Small intestine (tissue), 7 donors: ENCODE measurements at regions not wholly inside any gene's neighbourhood (a gene's known extent, or its start where the extent isn't known, plus 50 kb on each side); places are given as distances from the start of the nearest gene placed in this dataset.
"Not testable (repeated sequence)": the region's sequence is repeated elsewhere in the genome, so short reads cannot be mapped to it uniquely, and the experiment has no call there.

ENCODE experiments used
- DNase-seq, 2 donors: peaks; one replicate each; pipeline versions ENCODE4 v3.0.0 to v3.0.0-alpha.2; 2013
- FAIRE-seq: peaks from 2 replicates; lab custom pipeline; 2012; peaks lifted over from hg19 to GRCh38; lab: Jason Lieb, UNC
- H3K27ac ChIP-seq, 3 donors: one replicate each; pipeline ENCODE4 v1.5.1; 2013; ENCODE audit warnings: low read length in 2 of 3, mild to moderate bottlenecking in 2 of 3, control low read depth in 1 of 3, inconsistent platforms in 1 of 3, low read depth in 1 of 3, moderate library complexity in 1 of 3
- H3K27me3 ChIP-seq, 3 donors: one replicate each; pipeline ENCODE4 v1.6.1; 2013; ENCODE audit warnings: low read length in 3 of 3, inconsistent platforms in 1 of 3; ENCODE audit not compliant: control insufficient read depth in 3 of 3, insufficient read depth in 3 of 3
- H3K36me3 ChIP-seq, 3 donors: one replicate each; pipeline ENCODE4 v1.6.1; 2013; ENCODE audit warnings: low read length in 3 of 3, inconsistent platforms in 1 of 3, low read depth in 1 of 3, mild to moderate bottlenecking in 1 of 3, moderate library complexity in 1 of 3; ENCODE audit not compliant: control insufficient read depth in 3 of 3, insufficient read depth in 2 of 3
- H3K4me1 ChIP-seq, 3 donors: one replicate each; pipeline ENCODE4 v1.6.1; 2013; ENCODE audit warnings: low read length in 2 of 3, inconsistent platforms in 1 of 3, low read depth in 1 of 3, mild to moderate bottlenecking in 1 of 3, moderate library complexity in 1 of 3; ENCODE audit not compliant: control insufficient read depth in 3 of 3, insufficient read depth in 2 of 3
- H3K4me3 ChIP-seq, 3 donors: one replicate each; pipeline ENCODE4 v1.5.1; 2013; ENCODE audit warnings: low read length in 3 of 3, control low read depth in 1 of 3, inconsistent platforms in 1 of 3, low read depth in 1 of 3, mild to moderate bottlenecking in 1 of 3, moderate library complexity in 1 of 3
- H3K9me3 ChIP-seq, 2 donors: one replicate each; pipeline ENCODE4 v1.6.1; 2013; ENCODE audit warnings: low read depth in 1 of 2, low read length in 1 of 2; ENCODE audit not compliant: control insufficient read depth in 2 of 2, insufficient read depth in 1 of 2
- WGBS, 3 donors: extraction: QIAGEN DNeasy Blood & Tissue Kit; methylation state at CpG; one replicate each; pipeline ENCODE4 v1.1.7; 2013; 5-methylcytosine and 5-hydroxymethylcytosine counted together
- donor health status: healthy with polysubstance abuse.
- donor health status: control.
- donor health status: control.
- donor health status: Bipolar disorder and iron deficiency.
- donor health status: healthy.

DNA sequence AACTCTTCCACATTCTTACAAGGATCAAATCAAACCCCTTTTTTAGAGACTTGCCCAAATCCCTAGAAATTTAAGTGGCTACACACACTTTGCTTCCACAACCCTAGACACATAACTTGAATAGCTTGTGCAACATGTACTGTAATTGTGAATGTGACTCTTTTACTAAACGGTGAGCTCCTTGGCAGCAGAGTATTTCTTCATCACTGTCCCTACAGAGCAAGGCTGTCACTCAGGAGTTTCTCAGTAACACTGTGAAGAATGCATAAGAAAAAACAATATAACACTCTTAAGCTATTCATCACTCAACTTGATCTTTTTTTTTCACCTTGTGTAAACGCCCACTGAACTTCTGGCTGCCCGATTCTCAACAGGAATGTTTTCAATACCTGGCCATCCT lies 53.8 kb upstream of the ADAMTS18 start:
- FAIRE-seq (no peak), DNase-seq (no peak)
- WGBS, 3 donors: 29 to 43% (median 34%) methylated on average over 3 of the region's 3 CpGs
- Histone ChIP-seq H3K9me3 (peaks cover 0 to 3% of the 10 kb centered on the region in 2 donors), H3K36me3 (no peaks in the 10 kb centered on the region), H3K4me1 (no peaks in the 10 kb centered on the region), H3K27ac (no peak overlapping the region), H3K4me3 (no peak overlapping the region), H3K27me3 (no peaks in the 10 kb centered on the region)

DNA sequence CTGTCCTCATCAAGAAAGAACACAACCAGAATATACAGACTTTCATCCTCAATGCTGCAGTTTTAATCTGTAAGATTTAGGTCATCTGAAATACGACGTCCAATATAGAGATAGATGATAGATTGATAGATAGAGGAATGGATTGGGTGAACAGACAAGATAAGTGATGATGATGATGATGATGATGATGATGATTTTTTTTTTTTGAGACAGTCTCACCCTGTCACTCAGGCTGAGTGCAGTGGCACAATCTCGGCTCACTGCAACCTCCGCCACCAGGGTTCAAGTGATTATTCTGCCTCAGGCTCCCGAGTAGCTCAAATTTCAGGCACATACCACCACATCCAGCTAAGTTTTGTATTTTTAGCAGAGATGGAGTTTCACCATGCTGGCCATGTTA lies 56.3 kb upstream of the ADAMTS18 start:
- Histone ChIP-seq H3K9me3 (peaks cover 0 to 3% of the 10 kb centered on the region in 2 donors), H3K27ac (no peak overlapping the region), H3K36me3 (no peaks in the 10 kb centered on the region), H3K4me3 (no peak overlapping the region), H3K27me3 (no peaks in the 10 kb centered on the region), H3K4me1 (no peaks in the 10 kb centered on the region)
- no peak for DNase-seq
- FAIRE-seq: no peak
- 80 to 93% (median 88%) methylated on average over 5 of the region's 5 CpGs for WGBS, 3 donors

DNA sequence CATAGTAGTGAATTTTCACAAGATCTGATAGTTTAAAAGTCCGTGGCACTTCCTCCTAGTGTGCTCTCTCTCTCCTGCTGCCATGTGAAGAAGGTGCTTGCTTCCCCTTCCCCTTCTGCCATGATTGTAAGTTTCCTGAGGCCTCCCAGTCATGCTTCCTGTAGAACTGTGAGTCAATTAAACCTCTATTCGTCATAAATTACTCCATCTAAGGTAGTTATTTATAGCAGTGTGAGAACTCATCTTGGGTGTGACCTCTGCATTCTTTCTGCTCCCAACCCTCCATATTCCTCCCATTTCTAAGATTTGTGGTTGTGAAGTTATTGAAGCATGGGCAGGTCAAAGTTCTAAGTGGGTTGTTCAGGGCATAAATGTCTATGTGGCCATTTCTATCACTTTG lies 62.1 kb upstream of the ADAMTS18 start:
- no peak overlapping the region for H3K27ac ChIP-seq
- FAIRE-seq (no peak), DNase-seq (no peak)
- 50 to 66% (median 58%) methylated on average over 2 of the region's 2 CpGs for WGBS, 3 donors
- H3K4me3 ChIP-seq: no peak overlapping the region
- no peaks in the 10 kb centered on the region for H3K4me1 ChIP-seq
- no peaks in the 10 kb centered on the region for H3K27me3 ChIP-seq
- H3K9me3 ChIP-seq: no peaks in the 10 kb centered on the region
- H3K36me3 ChIP-seq: no peaks in the 10 kb centered on the region

DNA sequence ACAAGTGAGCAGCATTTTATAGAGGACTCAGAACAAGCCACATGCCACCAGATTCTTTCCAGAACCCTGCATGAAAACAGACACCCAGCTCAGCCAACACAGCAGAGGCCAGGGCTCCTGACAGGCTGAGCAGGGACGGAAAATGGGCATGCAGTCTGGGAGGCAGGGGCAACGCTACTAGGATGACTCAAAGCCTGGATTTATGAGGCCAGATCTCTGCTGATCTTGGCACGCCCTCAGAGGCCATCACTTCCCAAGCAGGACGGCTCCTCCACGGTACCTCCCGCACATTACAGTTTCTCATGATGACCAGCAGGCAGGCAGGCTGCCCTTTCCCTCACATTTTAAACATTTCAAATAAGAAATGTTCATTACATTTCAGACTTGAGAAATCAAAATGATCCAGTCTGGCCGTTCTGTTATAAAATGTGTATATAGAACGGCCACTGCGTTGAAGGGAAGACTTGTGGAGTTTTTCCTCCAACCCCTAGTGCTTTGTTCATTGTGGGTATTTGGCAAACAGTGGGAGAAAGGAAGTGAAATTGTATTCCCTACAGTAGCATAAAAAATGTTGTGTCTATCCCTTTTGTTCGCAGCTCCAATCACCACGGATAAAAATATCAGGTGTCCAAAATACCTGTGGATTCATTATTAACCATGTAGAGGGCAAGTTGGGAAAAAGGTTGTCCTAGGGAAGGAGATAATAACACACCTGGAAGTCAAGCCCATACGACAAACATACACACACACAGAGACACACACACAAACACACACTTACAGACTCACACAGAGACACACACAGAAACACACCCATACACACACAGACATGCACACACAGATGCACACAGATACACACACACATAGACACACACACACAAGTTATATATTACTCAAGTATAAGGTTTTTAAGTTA lies 64.8 kb upstream of the ADAMTS18 start:
- DNase-seq: no peak
- H3K4me3 ChIP-seq: no peak overlapping the region
- H3K9me3 ChIP-seq: no peaks in the 10 kb centered on the region
- FAIRE-seq: no peak
- no peaks in the 10 kb centered on the region for H3K36me3 ChIP-seq
- H3K27me3 ChIP-seq: no peaks in the 10 kb centered on the region
- H3K4me1 ChIP-seq: no peaks in the 10 kb centered on the region
- 48 to 59% (median 49%) methylated on average over 12 of the region's 12 CpGs for WGBS, 3 donors
- no peak overlapping the region for H3K27ac ChIP-seq

DNA sequence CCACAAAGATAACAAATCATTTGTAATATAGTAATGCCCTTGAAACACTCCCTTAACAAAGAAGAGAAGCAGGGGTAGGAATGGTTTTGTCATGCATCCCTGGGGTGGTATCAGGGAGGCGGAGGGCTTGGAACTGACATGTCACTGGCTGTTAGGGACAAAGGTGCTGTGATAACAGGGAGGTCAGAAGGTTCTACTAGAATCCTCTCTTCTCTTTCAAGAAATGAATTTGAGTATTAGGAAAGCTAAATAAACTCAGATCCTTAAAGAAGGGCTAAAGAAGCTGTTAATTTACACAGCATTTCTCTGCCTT lies 65.4 kb upstream of the ADAMTS18 start:
- Histone ChIP-seq H3K27ac (no peak overlapping the region), H3K9me3 (no peaks in the 10 kb centered on the region), H3K4me3 (no peak overlapping the region), H3K36me3 (no peaks in the 10 kb centered on the region), H3K4me1 (no peaks in the 10 kb centered on the region), H3K27me3 (no peaks in the 10 kb centered on the region)
- FAIRE-seq: no peak
- WGBS, 3 donors: 80 to 83% (median 81%) methylated on average over 1 of the region's 1 CpG
- no peak for DNase-seq

DNA sequence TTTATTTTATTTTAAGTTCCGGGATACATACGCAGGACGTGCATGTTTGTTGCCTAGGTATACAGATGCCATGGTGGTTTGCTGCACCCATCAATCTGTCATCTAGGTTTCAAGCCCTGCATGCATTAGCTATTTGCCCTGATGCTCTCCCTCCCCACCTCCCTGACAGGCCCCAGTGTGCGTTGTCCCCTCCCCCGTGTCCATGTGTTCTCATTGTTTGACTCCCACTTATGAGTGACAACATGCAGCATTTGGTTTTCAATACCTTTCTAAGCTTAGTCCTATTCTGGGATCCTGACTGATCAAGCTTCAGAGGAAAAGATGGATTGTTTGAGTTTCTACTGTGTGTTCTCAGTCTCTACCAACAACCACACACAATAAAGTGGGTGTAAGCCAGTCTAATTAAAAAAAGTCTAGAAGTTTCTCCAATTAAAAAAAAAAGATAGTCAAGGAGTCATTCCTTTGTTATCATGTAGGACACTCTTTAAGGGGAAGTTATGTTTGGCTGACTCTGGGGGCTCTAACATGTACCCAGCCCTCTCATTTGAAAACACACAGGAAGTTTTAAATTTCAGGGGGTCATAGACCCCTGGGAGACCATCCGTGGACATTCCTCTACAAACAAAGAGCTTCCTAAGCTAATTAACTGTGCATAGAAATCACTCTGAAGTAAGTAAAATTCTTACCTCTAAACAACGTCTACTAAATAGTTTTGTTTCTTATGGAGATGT lies 66.3 kb upstream of the ADAMTS18 start:
- no peak overlapping the region for H3K4me3 ChIP-seq
- H3K27ac ChIP-seq: no peak overlapping the region
- H3K4me1 ChIP-seq: no peaks in the 10 kb centered on the region
- H3K27me3 ChIP-seq: no peaks in the 10 kb centered on the region
- WGBS, 3 donors: 60 to 74% (median 68%) methylated on average over 7 of the region's 7 CpGs
- no peak for DNase-seq
- H3K36me3 ChIP-seq: no peaks in the 10 kb centered on the region
- FAIRE-seq: no peak
- H3K9me3 ChIP-seq: no peaks in the 10 kb centered on the region

DNA sequence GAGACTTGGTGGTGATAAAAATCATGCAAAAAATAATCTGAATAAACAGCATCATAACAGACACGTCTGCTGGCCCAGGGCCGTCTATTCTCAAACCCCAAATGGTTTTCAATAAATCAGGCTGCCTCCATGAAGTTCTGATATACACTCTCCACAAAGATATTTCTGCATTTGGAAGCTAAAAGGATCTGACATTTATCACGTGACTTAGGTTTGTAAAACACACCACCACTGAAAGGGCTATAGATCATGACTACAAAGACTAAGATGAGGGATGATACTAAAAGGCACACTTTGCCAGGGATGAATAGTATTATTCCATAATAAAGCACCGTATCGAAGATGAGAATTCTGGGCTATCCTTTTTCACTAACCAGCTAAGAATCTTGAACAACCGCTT lies 67.6 kb upstream of the ADAMTS18 start:
- Histone ChIP-seq H3K27me3 (no peaks in the 10 kb centered on the region), H3K4me1 (no peaks in the 10 kb centered on the region), H3K9me3 (no peaks in the 10 kb centered on the region), H3K4me3 (no peak overlapping the region), H3K27ac (no peak overlapping the region), H3K36me3 (no peaks in the 10 kb centered on the region)
- DNase-seq: no peak
- WGBS, 3 donors: 83 to 84% (median 83%) methylated on average over 6 of the region's 6 CpGs
- no peak for FAIRE-seq

DNA sequence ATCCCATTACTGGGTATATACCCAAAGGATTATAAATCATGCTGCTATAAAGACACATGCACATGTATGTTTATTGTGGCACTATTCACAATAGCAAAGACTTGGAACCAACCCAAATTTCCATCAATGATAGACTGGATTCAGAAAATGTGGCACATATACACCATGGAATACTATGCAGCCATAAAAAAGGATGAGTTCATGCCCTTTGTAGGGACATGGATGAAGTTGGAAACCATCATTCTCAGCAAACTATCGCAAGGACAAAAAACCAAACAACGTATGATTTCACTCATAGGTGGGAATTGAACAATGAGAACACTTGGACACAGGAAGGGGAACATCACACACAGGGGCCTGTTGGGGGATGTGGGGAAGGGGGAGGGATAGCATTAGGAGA lies 71.7 kb upstream of the ADAMTS18 start:
- H3K27ac ChIP-seq, H3K36me3 ChIP-seq, H3K4me3 ChIP-seq, FAIRE-seq, H3K4me1 ChIP-seq, H3K9me3 ChIP-seq, DNase-seq, H3K27me3 ChIP-seq: not testable (repeated sequence)
- WGBS, 3 donors: 88 to 97% (median 90%) methylated on average over 2 of the region's 2 CpGs
